Right lobe of liver (tissue), 6 donors: ENCODE measurements at regions not wholly inside any gene's neighbourhood (a gene's known extent, or its start where the extent isn't known, plus 50 kb on each side); places are given as distances from the start of the nearest gene placed in this dataset.

ENCODE experiments used
- ATAC-seq, 4 donors: fragments of 200-7000 bp; cut with Tn5 transposase; one replicate each; pipeline ENCODE4 v1.9.1; 2020; ENCODE audit warnings: mild to moderate bottlenecking in 4 of 4, moderate library complexity in 4 of 4
- DNase-seq, 3 donors: peaks; one replicate each; pipeline ENCODE4 v3.0.0-alpha.2; 2020
- H3K27ac ChIP-seq, 3 donors: fragments of 200-600 bp; one replicate each; pipeline ENCODE4 v1.8.0; 2022
- H3K27me3 ChIP-seq, 2 donors: fragments of 200-600 bp; one replicate each; pipeline ENCODE4 v1.8.0; 2022
- H3K36me3 ChIP-seq, 4 donors: fragments of 200-600 bp; sonication (generic) in 1 of 4; one replicate each; pipeline versions ENCODE4 v1.5.1 to v1.8.0; 2017 to 2022; ENCODE audit warnings: control low read depth in 1 of 4
- H3K4me1 ChIP-seq, 4 donors: fragments of 200-600 bp; sonication (generic) in 1 of 4; one replicate each; pipeline versions ENCODE4 v1.5.1 to v1.8.0; 2017 to 2022; ENCODE audit warnings: control low read depth in 1 of 4
- H3K4me3 ChIP-seq, 3 donors: fragments of 200-600 bp; one replicate each; pipeline ENCODE4 v1.8.0; 2022
- H3K9me3 ChIP-seq, 4 donors: fragments of 200-600 bp; sonication (generic) in 1 of 4; one replicate each; pipeline versions ENCODE4 v1.5.1 to v1.8.0; 2017 to 2022; ENCODE audit warnings: control low read depth in 1 of 4
- POLR2A ChIP-seq: fragments of 450-650 bp; IDR thresholded peaks from one replicate; pipeline ENCODE4 v1.6.1; 2017; ENCODE audit warnings: antibody characterized with exemption, mild to moderate bottlenecking
- WGBS: methylation state at CpG from one replicate; pipeline ENCODE4 v1.1.6; 2018; ENCODE audit warnings: low coverage, low lambda C conversion rate; ENCODE audit not compliant: insufficient coverage; ENCODE audit errors: missing lambda C conversion rate; 5-methylcytosine and 5-hydroxymethylcytosine counted together
- intact Hi-C, 2 donors: fragments of 100-400 bp; cut with DNase I; formaldehyde crosslinking; loops; one replicate each; pipeline versions ENCODE4 v1.11.2 to v1.14.1; 2022
- TF ChIP-seq, protein P1 (sequence below), 4 donors: fragments of 200-600 bp in 3 of 4; fragments of 450-650 bp in 1 of 4; IDR thresholded peaks; one replicate each; pipeline versions ENCODE4 v1.5.1 to v1.8.0; 2016 to 2022; ENCODE audit warnings: antibody characterized with exemption in 4 of 4, mild to moderate bottlenecking in 2 of 4
- donor health status: DM: no; HTN: yes; CAD: no.
- donor health status: DM: no; HTN: no; CAD: no.
- donor health status: DM: no; HTN: no; CAD: no.
- donor health status: DM: no; HTN: yes; CAD: no.
- donor health status: DM: no; HTN: yes; CAD: no.

DNA sequence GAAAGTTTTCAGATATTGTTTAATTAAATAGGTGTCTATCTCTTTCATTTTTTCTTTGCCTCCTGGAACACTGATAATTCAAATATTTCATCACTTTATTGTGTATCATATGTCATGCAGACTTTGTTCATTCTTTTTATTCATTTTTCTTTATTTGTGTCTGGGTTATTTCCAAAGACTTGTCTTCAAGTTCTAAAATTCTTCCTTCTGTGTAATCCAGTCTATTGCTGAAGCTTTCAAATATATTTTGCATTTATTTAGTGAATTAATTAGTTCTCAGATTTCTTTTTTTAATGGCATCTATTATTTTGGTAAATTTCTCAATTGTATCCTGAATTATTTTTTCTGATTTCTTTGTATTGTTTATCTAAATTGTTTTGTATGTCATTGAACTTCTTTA is 70.1 kb downstream of the ZNF330 start:
- ATAC-seq (no peak), DNase-seq (no peak)
- H3K4me1 ChIP-seq = no peaks in the 10 kb centered on the region
- intact Hi-C loops = no loop called here
- no peaks in the 10 kb centered on the region for H3K9me3 ChIP-seq
- no peaks in the 10 kb centered on the region for H3K36me3 ChIP-seq
- TF ChIP-seq, protein P1, sequence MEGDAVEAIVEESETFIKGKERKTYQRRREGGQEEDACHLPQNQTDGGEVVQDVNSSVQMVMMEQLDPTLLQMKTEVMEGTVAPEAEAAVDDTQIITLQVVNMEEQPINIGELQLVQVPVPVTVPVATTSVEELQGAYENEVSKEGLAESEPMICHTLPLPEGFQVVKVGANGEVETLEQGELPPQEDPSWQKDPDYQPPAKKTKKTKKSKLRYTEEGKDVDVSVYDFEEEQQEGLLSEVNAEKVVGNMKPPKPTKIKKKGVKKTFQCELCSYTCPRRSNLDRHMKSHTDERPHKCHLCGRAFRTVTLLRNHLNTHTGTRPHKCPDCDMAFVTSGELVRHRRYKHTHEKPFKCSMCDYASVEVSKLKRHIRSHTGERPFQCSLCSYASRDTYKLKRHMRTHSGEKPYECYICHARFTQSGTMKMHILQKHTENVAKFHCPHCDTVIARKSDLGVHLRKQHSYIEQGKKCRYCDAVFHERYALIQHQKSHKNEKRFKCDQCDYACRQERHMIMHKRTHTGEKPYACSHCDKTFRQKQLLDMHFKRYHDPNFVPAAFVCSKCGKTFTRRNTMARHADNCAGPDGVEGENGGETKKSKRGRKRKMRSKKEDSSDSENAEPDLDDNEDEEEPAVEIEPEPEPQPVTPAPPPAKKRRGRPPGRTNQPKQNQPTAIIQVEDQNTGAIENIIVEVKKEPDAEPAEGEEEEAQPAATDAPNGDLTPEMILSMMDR (IDR thresholded peaks at IDR 0.05) = no peak
- TF ChIP-seq POLR2A = no peak
- no peak overlapping the region for H3K27ac ChIP-seq
- no peak overlapping the region for H3K4me3 ChIP-seq
- H3K27me3 ChIP-seq = no peaks in the 10 kb centered on the region

DNA sequence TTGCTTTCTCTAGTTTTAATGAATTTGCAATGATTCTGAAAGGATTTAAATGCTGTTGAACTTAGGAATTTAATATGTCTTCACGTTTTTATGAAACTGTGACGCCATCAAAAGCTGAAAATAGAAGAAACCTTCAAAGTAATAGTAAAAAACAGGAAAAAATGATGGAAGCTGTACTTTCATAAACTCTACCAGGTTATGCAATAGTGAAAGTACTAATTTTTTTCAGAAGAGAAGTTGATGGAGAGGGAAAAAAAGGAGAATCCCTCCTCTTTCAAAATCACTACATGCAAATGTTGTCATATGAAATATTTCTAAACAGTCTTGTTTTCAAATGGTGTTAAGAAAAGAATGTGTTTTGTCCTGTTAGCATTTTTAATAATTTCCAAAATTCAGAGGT is 73.6 kb downstream of the ZNF330 start:
- no peak for ATAC-seq
- 41% methylated on average over 2 of the region's 2 CpGs for WGBS
- Histone ChIP-seq H3K9me3 (no peaks in the 10 kb centered on the region), H3K27me3 (no peaks in the 10 kb centered on the region), H3K4me3 (no peak overlapping the region), H3K4me1 (no peaks in the 10 kb centered on the region), H3K27ac (no peak overlapping the region), H3K36me3 (no peaks in the 10 kb centered on the region)
- no peak for DNase-seq
- TF ChIP-seq, protein P1 (IDR thresholded peaks at IDR 0.05) = no peak
- TF ChIP-seq POLR2A = no peak
- intact Hi-C loops = no loop called here

DNA sequence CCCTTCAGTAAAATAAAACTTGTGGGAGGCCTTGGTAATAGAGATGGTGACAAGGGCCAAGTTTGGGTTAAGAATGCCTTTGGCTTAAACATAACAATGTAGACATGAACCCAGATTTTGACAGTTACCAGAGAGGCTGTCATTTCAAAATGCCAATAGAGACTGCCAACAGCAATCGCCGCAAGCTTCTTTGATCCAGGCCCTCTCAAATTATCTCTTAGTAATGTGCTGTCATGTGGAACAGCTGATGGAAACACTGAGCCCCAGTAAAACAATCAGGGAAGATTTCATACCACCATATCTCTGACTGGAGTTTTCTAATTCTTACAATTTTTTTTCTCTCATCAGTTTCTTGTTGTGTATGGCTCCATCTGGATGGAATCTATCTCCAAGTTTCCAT is 80.5 kb downstream of the ZNF330 start:
- 100% methylated on average over 1 of the region's 2 CpGs for whole genome bisulfite sequencing
- H3K36me3 ChIP-seq = no peaks in the 10 kb centered on the region
- DNase-seq (no peak), ATAC-seq (no peak)
- intact Hi-C loops = no loop called here
- H3K9me3 ChIP-seq = no peaks in the 10 kb centered on the region
- no peak for TF ChIP-seq POLR2A
- TF ChIP-seq, protein P1 (IDR thresholded peaks at IDR 0.05) = no peak
- no peaks in the 10 kb centered on the region for H3K4me1 ChIP-seq
- no peak overlapping the region for H3K4me3 ChIP-seq
- no peak overlapping the region for H3K27ac ChIP-seq
- no peaks in the 10 kb centered on the region for H3K27me3 ChIP-seq

DNA sequence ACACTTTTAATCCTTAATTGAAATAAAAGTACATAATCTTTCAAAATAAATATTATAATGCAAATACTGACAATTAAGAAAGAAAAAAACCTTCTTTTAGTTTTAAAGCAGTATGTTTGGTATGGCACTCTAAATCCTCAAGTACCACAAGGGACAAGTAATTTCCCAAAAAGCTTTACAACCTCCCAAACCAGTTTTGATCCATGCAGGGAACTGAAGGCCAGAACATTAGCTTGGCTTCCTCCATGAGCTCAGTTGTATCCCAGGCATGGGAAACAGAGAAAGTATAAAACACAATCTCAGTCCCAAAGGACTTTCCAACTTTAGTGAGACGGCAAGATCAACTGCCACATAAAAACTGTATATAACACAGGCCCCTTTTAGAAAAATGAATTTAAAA is 82.2 kb downstream of the ZNF330 start:
- Histone ChIP-seq H3K36me3 (no peaks in the 10 kb centered on the region), H3K27me3 (no peaks in the 10 kb centered on the region), H3K27ac (no peak overlapping the region), H3K4me1 (no peaks in the 10 kb centered on the region), H3K9me3 (no peaks in the 10 kb centered on the region), H3K4me3 (no peak overlapping the region)
- ATAC-seq (no peak), DNase-seq (no peak)
- WGBS = 80% methylated on average over 1 of the region's 1 CpG
- TF ChIP-seq, protein P1 (IDR thresholded peaks at IDR 0.05) = no peak
- TF ChIP-seq POLR2A = no peak
- intact Hi-C loops = no loop called here

DNA sequence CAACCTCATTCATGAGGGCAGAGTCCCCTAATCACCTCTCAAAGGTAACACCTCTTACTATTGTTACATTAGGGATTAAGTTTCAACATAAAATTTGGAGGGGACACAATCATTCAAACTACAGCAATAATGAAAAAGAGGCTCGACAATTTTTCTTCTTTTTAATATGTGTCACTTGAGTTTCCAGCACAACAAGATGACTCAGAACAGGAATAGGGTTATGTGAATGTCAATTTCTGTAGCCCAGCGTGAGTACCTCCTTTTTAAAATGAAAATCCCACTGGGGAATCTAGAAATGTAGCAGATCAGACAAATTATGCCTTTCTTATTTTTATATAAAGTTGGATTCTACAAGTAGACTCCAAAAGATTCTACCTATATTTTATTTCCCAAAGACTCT is 83.7 kb downstream of the ZNF330 start:
- ATAC-seq (no peak), DNase-seq (no peak)
- H3K9me3 ChIP-seq = no peaks in the 10 kb centered on the region
- no peak for TF ChIP-seq POLR2A
- TF ChIP-seq, protein P1 (IDR thresholded peaks at IDR 0.05) = no peak
- H3K4me3 ChIP-seq = no peak overlapping the region
- H3K27ac ChIP-seq = no peak overlapping the region
- H3K4me1 ChIP-seq = no peaks in the 10 kb centered on the region
- WGBS = 20% methylated on average over 2 of the region's 2 CpGs
- no peaks in the 10 kb centered on the region for H3K27me3 ChIP-seq
- H3K36me3 ChIP-seq = no peaks in the 10 kb centered on the region
- intact Hi-C loops = no loop called here
